ENCODE measurements at regions not wholly inside any gene's neighbourhood (a gene's known extent, or its start where the extent isn't known, plus 50 kb on each side); places are given as distances from the start of the nearest gene placed in this dataset.

DNA sequence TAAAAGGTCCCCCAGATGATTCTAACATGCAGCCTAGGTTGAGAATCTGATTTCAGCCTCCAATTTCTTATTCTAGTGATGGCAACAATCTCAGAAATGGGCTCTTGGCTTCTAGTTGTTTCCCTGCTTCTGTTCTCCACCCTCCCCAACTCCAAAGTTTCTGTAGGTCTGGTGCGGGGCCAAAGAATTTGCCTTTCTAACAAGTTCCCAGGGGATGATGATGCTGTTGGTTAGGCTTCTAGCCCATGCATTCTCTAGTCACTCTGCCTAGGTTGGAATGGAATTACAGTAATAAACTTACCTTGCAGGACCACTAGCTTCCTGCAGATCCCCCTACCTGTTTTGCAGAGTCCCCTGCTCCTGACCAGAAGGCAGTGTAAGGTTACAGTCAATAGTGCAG lies 103.2 kb upstream of the PPP2R3A start:
- TF ChIP-seq, protein P1, sequence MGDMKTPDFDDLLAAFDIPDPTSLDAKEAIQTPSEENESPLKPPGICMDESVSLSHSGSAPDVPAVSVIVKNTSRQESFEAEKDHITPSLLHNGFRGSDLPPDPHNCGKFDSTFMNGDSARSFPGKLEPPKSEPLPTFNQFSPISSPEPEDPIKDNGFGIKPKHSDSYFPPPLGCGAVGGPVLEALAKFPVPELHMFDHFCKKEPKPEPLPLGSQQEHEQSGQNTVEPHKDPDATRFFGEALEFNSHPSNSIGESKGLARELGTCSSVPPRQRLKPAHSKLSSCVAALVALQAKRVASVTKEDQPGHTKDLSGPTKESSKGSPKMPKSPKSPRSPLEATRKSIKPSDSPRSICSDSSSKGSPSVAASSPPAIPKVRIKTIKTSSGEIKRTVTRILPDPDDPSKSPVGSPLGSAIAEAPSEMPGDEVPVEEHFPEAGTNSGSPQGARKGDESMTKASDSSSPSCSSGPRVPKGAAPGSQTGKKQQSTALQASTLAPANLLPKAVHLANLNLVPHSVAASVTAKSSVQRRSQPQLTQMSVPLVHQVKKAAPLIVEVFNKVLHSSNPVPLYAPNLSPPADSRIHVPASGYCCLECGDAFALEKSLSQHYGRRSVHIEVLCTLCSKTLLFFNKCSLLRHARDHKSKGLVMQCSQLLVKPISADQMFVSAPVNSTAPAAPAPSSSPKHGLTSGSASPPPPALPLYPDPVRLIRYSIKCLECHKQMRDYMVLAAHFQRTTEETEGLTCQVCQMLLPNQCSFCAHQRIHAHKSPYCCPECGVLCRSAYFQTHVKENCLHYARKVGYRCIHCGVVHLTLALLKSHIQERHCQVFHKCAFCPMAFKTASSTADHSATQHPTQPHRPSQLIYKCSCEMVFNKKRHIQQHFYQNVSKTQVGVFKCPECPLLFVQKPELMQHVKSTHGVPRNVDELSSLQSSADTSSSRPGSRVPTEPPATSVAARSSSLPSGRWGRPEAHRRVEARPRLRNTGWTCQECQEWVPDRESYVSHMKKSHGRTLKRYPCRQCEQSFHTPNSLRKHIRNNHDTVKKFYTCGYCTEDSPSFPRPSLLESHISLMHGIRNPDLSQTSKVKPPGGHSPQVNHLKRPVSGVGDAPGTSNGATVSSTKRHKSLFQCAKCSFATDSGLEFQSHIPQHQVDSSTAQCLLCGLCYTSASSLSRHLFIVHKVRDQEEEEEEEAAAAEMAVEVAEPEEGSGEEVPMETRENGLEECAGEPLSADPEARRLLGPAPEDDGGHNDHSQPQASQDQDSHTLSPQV (IDR thresholded peaks at IDR 0.05), result no peak
- no peak for TF ChIP-seq SMARCB1 (IDR thresholded peaks at IDR 0.05; ENCODE audit: insufficient read length, low read depth)
- TF ChIP-seq MAFF (IDR thresholded peaks at IDR 0.05; ENCODE audit: low read length), result no peak
- no peak for TF ChIP-seq EGR1 (conservative IDR thresholded peaks at IDR 0.05)
- TF ChIP-seq TBL1XR1 (IDR thresholded peaks at IDR 0.05; ENCODE audit: low read length in 2 of 2), result no peak
- TF ChIP-seq DNMT1 (IDR thresholded peaks at IDR 0.05), result no peak
- no peak for TF ChIP-seq POLR2A (conservative IDR thresholded peaks at IDR 0.05)
- no peak for TF ChIP-seq ZNF354B (CRISPR knock-in tag; IDR thresholded peaks at IDR 0.05)
- no peak for TF ChIP-seq ETV6 (IDR thresholded peaks at IDR 0.05; ENCODE audit: borderline replicate concordance in 1 of 2, low read depth in 2 of 2, low read length in 1 of 2)
- TF ChIP-seq ETV6 (CRISPR knock-in tag; IDR thresholded peaks at IDR 0.05; ENCODE audit: borderline replicate concordance), result no peak
- TF ChIP-seq, protein P2, sequence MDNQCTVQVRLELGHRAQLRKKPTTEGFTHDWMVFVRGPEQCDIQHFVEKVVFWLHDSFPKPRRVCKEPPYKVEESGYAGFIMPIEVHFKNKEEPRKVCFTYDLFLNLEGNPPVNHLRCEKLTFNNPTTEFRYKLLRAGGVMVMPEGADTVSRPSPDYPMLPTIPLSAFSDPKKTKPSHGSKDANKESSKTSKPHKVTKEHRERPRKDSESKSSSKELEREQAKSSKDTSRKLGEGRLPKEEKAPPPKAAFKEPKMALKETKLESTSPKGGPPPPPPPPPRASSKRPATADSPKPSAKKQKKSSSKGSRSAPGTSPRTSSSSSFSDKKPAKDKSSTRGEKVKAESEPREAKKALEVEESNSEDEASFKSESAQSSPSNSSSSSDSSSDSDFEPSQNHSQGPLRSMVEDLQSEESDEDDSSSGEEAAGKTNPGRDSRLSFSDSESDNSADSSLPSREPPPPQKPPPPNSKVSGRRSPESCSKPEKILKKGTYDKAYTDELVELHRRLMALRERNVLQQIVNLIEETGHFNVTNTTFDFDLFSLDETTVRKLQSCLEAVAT (IDR thresholded peaks at IDR 0.05), result no peak
- TF ChIP-seq HNRNPK (IDR thresholded peaks at IDR 0.05; ENCODE audit: low read depth, low read length, poor library complexity, severe bottlenecking), result no peak
- TF ChIP-seq, protein P3, sequence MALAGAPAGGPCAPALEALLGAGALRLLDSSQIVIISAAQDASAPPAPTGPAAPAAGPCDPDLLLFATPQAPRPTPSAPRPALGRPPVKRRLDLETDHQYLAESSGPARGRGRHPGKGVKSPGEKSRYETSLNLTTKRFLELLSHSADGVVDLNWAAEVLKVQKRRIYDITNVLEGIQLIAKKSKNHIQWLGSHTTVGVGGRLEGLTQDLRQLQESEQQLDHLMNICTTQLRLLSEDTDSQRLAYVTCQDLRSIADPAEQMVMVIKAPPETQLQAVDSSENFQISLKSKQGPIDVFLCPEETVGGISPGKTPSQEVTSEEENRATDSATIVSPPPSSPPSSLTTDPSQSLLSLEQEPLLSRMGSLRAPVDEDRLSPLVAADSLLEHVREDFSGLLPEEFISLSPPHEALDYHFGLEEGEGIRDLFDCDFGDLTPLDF (CRISPR knock-in tag; IDR thresholded peaks at IDR 0.05), result no peak

Data from K562 (cell line).